HG03575 (cell line): ENCODE measurements at regions not wholly inside any gene's neighbourhood (a gene's known extent, or its start where the extent isn't known, plus 50 kb on each side); places are given as distances from the start of the nearest gene placed in this dataset.
"Not testable (repeated sequence)": the region's sequence is repeated elsewhere in the genome, so short reads cannot be mapped to it uniquely, and the experiment has no call there.

Experiments used
- ATAC-seq: cut with Tn5 transposase; IDR thresholded peaks from one replicate; pipeline ENCODE4 v1.9.1; 2021; ENCODE audit not compliant: unreplicated experiment, insufficient number of reproducible peaks, low FRiP score; ENCODE audit errors: extremely low read depth

DNA sequence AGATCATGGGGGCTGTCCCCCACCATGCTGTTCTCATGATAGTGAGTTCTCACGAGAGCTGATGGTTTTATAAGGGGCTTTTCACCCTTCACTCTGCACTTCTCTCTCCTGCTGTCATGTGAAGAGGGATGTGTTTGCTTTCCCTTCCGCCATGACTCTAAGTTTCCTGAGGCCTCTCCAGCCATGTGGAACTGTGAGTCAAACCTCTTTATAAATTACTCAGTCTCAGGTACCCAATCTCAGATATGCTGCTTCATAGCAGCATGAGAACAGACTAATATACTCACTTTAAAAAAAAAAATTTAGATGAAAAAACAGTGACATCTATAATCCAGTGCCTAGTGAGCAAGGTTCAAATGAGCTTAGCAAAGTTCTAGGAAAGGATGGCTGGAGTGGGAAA is 135.1 kb upstream of the RAB4A start:
- ATAC-seq, result no peak

DNA sequence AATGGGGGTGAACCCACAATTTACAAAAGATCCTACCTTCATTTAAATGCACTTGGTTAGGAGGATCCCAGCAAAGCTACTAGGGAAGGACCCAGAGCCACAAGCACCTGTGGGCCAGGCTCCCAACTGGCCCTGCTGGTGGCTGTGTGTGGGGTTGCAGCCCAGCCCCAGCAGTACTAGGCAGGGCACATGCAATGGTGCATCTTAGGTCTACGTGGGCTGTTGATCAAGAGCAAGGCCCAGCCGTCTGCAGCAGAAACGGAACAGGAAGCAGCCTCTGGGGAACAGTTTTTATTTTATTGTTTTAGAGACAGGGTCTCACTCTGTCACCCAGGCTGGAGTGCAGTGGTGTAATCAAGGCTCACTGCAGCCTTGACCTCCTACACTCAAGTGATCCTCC is 134.1 kb upstream of the RAB4A start:
- no peak for ATAC-seq

DNA sequence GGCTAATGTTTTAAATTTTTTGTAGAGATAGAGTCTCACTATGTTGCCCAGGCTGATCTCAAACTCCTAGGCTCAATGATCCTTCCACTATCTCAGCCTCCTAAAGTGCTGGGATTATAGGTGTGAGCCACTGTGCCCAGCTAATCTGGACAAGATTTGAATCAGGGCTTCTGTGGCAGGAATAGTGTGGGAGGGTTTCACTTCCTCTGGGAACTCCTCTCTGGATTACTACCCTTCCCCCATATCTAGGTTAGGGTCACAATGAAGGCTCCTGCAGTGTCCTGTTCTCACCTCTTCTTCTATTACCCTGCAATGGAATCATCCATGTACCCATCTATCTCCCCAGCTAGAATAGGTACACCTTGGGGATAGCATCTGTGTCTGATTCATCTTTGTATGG is 133.6 kb upstream of the RAB4A start:
- ATAC-seq, result no peak

DNA sequence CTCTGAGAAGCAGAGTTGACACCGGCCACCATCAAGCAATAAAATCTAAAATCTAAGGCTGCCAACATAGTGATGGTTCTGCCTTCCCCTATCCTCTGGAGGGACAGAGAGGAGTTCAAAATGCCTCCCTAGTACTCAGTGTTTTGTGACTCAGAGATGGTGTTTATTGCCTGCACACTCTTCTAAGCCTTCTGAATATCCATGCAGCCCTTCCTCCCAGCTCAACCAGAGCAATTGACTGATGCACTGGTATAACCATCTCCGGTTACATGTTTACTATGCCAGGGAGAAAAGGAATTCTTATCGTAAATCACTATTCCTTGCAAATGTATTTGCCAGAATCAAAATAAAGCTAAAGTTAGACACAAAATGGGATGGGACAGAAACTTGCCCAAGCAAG is 132.9 kb upstream of the RAB4A start:
- ATAC-seq, result no peak

DNA sequence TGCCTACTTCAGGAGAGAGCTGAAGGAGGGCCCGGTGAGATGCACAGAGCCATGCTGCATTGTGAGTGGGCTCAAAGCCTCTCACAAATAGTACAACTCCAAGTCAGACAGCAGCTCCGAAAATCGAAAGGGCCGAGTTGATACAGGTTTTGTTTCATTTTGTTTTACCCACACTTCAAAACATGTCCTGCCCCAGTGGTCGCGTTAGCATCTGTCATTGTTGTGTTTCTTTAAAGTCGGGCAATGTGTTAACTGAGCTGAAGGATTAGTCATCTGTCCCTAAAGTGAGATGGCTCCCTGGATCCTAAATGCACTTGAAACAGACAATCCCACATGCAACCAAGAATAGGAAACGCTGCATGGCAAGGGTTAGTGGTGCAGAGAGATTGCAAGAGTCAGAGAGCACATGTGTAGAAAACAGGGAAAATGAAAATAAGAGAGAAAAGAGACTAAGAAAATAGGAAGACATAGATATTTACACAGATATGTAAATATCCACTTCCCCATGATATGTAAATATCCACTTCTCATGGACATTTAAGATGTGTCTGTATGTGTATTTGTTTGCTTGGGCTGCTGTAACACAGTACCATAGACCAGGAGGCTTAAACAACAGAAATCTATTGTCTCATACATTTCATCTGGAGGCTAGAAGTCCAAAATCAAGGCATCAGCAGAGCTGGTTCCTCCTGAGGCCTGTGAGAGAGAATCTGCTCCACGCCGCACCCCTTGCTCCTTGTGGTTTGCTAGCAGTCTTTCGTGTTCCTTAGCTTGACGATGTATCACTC is 131.4 kb upstream of the RAB4A start:
- ATAC-seq, result no peak

DNA sequence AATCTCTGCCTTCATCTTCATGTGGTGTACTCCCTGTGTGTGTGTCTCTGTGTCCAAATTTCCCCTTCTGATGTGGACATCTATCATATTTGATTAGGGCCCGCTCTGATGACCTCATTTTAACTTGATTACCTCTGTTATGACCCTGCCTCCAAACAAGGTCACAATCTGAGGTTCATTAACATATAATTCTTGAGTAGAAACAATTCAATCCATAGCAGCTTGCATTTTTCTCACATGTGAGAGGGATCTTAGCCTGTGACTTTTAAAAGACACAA is 130.9 kb upstream of the RAB4A start:
- ATAC-seq, result no peak

DNA sequence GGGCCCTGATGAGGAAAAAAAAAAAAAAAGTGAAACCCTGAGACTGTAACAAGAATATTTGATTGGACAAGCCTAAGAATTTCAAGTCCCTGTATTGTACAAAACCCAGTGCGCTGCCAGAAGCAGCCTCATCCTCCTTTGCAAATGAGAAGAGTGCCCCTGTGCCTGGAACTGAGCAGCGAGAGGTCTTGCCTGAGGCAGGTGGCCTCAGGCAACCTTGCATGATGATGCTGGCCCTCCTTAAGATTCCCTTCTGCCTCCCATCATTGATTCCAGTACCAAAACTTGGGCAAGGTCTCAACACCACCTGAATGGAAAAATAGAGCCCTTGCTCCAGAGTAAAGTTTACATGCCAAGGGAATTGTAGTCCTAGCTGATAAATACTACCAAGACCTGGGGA is 129.6 kb upstream of the RAB4A start:
- no peak for ATAC-seq

DNA sequence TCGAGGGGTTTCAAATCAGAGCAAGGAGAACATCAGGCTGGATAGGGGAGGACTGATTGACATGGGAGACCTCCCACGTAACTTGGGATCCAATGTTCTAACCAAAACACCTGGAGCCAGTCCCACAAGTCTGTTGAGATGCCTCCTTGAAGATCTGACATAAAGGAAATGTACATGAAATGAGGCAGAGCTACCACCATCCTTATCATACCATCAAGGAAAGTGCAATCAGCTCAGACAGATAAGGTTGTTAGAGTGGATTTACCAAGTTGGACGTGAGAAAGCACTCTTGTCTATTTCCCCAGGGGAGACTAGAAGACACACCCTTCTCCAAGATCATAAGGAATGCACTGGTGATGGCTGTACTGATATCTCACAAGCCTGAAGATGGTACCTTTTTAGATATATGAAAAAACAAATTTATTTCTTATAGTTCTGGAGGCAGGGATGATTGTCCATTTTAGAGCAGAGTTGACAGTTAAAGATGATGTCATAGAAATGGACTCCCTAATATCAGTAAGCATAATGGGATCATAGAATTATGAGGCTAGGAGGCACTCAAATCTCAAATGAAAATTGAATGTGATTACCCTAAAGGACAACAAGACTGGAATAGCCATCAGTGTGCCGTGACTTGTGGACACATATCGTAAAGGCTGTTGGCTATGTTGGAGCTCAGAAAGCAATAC is 129.1 kb upstream of the RAB4A start:
- no peak for ATAC-seq

DNA sequence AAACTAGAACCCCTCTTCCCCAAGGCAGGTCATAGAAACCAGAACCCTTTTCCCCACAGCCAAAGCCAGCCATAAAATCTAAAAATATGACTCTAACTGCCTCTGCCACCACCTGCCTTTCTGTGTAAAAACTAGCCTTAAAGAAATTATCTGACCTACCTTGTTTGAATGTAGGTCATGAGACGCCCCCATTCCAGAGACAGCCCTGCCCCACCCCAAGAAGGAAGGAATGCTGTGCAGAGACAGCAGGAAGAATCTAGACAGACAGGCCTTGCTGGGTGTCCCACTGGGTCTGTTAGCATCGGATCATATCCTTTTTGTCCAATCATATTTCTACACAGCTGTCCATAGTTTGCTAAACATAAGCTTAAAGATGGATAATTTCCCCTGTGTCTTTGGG is 128.4 kb upstream of the RAB4A start:
- no peak for ATAC-seq

DNA sequence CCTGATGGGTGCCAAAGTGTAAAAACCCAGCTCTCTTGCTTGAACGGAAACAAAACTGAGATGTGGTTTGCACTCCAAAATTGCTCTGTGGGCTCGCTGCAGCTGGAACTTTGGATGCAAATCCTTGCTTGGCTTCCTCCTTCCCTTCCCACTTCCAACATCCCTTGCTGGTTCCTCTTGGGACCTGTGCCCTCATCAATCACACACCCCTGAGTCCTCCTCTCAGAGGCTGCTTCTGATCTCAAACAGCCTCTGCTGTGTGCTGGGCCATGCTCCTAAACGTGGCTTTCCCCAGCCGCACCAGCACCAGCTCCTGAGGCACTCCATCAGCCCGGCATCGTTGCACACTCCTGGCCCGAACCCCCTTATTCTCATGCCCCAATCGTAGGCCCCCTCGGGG is 124.3 kb upstream of the RAB4A start:
- no peak for ATAC-seq

DNA sequence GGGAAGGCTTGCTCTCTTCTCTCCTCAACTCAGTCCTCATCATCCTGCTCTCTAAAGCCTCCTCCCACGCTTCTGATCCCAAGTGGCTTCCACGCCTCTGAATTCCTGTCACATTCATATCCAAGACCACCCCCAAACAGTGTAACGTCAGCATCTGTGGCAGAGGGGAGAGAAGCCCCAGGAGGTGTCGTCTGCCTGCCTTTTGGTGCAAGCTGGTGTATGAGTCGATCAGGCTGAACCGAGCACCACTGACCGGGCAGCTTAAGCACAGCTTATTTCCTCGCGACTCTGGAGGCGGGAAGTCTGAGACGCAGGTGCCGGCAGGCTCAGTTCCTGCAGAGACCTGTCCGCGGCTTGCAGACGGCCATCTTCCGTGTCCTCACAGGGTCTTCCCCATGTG is 123.8 kb upstream of the RAB4A start:
- no peak for ATAC-seq

DNA sequence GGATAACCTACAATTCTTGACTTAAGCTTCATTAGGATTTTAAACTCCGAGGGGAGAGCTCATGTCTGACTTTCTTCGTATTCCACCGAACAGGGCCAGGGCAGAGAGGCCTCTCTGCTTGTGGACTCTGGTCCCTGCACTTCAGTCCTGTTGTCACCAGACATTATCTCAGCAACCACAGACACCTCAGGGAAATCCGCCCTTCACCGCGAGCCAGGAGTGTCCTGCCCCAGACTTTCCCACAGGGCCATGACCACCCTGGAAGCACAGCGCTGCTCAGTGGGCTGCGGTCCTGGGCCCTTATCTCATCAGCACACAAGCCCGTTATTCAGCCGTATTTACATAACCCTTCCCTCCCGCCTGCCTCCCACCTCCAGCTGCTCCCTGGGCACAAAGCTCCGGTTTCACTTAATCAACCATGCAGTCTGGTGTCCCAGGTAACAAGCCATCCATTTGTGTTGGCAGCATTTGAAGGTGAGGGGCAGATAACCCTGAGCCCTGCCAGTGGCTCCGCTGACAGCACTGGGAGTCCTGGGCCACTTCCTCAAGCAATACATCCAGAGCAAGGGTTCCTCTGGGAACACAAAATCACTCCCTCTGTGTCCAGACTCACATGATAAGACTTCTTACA is 122.8 kb upstream of the RAB4A start:
- ATAC-seq, result no peak

DNA sequence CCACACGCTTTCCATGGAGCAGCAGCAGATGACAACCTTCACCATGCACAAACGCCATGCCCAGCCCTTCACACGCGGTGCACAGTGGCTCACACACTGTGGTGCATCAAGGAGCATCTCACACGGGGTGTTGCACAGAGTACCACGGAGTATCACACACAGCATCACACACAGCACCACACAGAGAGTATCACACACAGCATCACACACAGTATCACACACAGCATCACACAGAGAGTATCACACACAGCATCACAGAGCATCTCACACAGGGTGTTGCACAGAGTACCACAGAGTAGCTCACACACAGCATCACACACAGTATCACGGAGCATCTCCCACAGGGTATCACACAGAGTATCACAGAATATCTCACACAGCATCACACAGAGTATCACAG is 122.2 kb upstream of the RAB4A start:
- no peak for ATAC-seq

DNA sequence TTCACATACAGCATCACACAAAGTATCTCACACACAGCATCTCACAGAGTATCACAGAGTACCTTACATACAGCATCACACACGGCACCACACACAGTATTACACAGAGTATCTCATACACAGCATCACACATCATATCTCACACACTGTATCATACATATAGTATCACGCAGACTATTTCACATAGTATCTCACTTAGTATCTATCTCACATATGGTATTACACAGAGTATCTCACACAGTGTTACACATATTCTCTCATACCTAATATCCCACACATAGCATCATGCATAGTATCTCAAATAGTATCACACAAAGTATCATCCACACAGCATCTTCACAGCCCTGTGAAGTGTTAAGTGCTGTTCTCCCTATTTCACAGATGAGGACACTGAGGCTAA is 121.5 kb upstream of the RAB4A start:
- ATAC-seq, result no peak

DNA sequence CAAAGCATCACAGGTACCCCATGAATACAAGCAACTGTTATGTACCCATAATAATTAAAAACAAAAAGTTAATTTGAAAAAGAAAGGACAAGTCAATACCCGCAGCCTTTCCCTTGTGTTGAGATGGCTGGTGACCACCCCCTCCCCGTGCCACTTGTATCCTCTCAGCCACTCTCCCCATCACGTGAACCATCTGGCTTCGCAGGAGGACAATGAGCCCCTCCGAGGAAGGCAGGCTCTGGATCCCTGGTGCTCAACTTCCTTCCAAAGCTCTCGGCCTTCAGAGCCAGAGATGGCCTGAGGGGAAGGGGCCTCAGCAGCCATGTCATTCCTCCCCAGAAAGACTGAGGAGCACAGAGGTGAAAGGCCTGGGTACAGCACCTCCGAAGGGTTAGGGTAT is 120.4 kb upstream of the RAB4A start:
- ATAC-seq, result no peak

DNA sequence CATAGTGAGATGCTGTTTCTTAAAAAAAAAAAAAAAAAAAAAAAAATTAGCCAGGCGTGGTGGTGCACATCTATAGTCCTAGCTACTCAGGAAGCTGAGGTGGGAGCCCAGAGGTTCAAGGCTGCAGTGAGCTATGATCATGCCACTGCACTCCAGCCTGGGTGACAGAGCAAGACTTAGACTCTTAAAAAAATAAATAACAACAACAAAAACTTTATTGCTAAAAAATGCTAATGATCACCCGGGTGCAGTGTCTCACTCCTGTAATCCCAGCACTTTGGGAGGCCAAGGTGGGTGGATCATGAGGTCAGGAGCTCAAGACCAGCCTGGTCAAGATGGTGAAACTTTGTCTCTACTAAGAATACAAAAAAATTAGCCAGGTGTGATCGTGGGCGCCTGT is 119.5 kb upstream of the RAB4A start:
- not testable (repeated sequence) for ATAC-seq

DNA sequence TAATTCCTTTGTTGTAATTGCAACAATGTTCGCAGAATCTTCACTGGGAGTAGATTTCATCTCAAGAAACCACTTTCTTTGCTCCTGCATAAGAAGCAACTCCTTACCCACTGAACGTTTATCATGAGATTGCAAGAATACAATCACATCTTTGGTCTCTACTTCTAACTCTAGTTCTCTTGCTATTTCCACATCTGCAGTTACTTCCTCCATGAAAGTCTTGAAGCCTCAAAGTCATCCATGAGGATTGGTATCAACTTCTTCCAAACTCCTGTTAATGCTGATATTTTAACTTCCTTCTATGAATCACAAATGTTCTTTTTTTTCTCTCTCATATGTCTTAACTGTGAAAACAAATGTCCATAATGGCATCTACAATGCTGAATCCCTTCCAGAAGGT is 118.6 kb upstream of the RAB4A start:
- no peak for ATAC-seq

DNA sequence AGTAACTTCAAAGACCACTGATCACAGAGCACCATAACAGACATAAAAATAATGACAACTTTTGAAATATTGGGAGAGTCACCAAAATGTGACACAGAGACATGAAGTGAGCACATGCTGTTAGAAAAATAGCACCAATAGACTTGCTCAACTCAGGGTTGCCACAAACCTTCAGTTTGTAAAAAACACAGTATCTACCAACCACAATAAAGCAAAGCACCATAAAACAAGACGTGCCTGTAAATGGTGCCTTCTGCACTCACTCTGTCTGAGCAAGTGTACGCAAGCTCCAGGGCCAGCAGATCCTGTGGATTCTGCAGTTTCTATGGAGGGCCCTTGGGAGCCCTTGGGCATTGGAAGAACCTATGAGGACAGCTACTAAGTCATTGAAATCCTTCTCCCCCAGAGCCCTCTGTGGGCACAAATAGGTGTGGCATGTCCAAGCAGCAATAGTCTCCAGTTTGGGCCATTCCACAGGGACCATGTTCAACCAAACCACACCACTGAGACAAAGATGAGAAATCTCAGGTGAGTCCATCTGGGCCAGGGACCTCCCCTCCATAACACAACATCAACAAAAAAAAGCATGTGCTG is 116.9 kb upstream of the RAB4A start:
- ATAC-seq, result no peak

DNA sequence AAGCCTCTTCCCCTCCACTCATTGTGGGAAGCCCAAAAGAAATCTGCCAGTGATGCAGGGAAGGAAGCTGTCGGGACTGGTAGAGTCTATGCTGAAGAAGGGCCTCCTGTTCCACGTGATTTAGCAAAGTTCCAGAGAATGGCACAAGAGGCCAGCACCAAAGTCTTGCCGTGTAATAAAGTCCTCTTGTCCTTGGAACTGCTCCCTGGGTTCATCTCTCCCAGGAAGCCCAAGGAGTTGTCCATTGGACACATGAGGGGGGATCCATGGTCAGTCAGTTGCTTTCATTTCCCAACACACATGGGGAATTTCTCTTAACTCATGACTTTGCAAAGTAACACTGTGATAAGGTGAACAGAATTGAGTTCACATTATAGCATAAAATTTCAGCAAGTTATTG is 116.1 kb upstream of the RAB4A start:
- no peak for ATAC-seq

DNA sequence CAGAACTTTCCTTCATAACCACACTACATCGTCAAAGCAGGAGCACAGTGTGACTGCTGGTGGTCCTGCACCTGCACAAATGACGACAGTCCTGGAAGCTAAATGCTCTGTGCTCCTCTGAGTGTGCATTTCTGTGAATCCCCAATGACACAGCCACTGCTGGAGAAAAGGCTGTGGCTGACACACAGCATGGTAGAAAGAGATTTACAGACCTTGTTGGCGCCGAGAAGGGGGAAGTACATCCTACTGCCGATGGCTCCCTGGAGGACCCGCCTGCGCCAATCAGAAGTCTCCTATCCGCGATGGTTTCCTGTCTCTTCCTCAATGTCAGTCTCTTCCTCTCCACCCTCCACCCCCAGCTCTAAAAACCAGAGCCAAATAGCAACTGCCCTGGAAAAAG is 115.4 kb upstream of the RAB4A start:
- ATAC-seq, result no peak
